ENCODE measurements at regions not wholly inside any gene's neighbourhood (a gene's known extent, or its start where the extent isn't known, plus 50 kb on each side); places are given as distances from the start of the nearest gene placed in this dataset.

GRCh38 chr10:31583293-31583692, 264.3 kb downstream of the ZEB1 start:
- no peak for DNase-seq (ENCODE audit: low read depth in 2 of 2)

GRCh38 chr10:31582365-31583052, 263.5 kb downstream of the ZEB1 start:
- DNase-seq (ENCODE audit: low read depth in 2 of 2) = no peak

GRCh38 chr10:31581741-31582323, 262.8 kb downstream of the ZEB1 start:
- no peak for DNase-seq (ENCODE audit: low read depth in 2 of 2)

GRCh38 chr10:31580646-31581045, 261.6 kb downstream of the ZEB1 start:
- no peak for DNase-seq (ENCODE audit: low read depth in 2 of 2)
